HG02884 (cell line): ENCODE measurements at regions not wholly inside any gene's neighbourhood (a gene's known extent, or its start where the extent isn't known, plus 50 kb on each side); places are given as distances from the start of the nearest gene placed in this dataset.
A peak's percentile ranks its signal among the peaks of the same experiment; 100 is the strongest.
"Not testable (repeated sequence)": the region's sequence is repeated elsewhere in the genome, so short reads cannot be mapped to it uniquely, and the experiment has no call there.

Experiments used
- ATAC-seq: cut with Tn5 transposase; IDR thresholded peaks from one replicate; pipeline ENCODE4 v1.9.1; 2021; ENCODE audit warnings: mild to moderate bottlenecking, moderate library complexity; ENCODE audit not compliant: unreplicated experiment

DNA sequence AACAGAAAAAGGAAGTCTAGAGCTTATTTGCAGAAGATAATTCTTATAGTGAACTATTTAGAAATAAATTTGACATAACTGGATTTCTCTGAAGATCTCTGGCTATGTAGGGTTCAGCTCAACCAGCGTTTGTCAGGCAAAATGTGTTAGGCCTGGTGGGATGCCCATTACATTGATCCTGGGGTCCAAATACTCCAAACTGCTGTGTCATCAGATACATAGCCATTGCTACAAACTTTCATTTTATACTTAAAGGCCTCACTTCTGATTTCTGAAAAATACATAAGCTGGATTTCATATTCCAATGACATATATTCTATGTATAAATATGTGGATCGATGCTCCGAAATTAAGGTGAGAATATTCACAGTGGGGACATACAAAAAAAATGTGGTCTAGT lies 1958.9 kb upstream of the TENM3 start:
- ATAC-seq = no peak

GRCh38 chr4:180285796-180286195 lies 1957.4 kb upstream of the TENM3 start:
- peak; percentile 62 for ATAC-seq

DNA sequence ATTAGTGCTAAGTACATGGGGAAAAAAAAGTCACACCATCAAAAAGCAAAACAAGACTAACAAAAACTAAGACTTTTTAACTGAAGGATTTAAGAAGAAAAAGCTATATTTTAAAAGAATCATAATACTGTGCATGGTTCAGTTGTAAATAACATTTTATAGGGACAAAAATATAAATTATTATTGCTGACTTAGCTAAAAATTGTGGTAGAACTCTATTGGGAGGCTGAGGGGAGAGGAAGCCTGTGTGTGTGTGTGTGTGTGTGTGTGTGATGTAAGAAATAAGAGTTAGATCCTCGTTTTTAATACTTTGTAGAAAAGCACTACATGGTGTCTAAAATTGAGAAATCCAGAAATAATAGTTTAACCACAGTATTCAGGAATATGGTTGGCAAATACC lies 1950.9 kb upstream of the TENM3 start:
- no peak for ATAC-seq

DNA sequence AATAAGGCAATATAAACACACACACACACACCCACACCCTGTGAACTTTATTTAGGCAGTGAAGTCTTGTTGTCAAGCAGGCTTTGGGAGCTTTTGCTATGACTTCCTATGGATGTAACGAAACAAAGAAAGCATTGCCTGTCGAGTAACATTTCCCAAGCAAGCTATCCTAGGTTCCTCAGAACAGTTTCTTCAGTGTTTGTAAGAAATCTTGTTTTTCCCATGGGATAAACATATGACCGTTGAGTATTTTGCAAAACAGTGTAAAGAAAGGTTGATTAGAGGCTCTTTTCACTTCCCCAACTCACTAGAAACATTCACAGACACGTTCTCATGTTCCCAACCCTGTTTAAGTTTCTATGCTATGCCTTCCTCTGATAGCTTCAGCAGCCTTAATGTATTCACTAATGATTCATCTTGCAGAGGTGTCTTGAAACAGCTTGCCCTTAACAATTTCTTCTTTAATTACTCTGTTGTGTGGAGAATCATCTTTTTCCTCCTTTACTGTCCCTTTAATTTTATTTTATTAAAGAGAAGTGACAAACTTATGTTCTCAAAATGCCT lies 1947.1 kb upstream of the TENM3 start:
- no peak for ATAC-seq

- ATAC-seq = no peak
Measured at GRCh38 chr4:180304321-180304720, 1938.9 kb upstream of the TENM3 start.

DNA sequence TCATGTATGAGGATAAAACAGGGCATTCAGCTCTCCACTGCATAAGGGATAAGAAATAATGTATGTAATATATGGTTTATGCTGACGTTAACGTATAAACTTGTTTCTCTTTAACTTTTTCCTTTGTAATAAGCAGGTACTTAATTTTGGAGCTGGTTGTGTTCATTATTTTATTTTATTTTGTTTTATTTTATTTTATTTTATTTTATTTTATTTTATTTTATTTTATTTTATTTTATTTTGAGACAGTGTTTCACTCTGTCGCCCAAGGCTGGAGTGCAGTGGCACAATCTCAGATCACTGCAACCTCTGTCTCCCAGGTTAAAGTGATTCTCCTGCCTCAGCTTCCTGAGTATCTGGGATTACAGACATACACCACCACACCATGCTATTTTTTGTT lies 1932.6 kb upstream of the TENM3 start:
- no peak for ATAC-seq

DNA sequence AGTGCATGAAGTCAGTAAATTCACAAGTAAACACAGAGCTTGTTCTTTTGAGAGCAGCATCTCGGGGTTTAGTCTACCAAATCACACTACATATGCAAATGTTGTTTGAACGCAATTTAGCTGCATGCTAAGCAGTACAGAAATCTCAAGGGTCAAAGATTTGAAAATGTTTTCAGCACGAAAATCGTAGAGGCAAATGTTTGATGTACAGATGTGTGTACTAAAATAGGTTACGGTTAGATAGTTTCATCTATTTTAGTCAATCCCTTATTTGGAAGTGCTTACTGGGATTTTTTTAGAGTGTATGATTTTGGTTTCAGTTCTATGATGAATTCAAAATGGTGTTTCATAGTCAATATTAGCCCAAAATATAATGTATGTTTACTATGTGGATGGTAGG lies 1928.2 kb upstream of the TENM3 start:
- no peak for ATAC-seq

DNA sequence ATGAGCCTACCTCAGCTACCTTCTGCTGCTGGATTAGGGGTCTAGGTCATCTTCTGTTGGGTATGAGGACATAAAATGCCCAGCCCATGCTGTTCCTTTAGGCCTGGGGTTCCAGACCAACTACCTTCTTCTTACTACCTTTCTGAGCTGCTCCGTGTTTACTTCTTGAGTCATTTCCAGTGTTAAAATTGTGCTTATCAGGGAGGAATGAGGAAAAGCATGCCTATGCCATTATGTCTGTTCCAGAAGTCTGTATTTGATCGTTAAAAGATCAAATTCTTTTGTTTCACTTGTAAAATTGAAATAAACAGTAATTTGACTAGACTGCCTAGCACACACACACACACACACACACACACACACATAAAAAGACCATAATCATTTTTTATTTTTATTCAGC lies 1912.7 kb upstream of the TENM3 start:
- no peak for ATAC-seq

DNA sequence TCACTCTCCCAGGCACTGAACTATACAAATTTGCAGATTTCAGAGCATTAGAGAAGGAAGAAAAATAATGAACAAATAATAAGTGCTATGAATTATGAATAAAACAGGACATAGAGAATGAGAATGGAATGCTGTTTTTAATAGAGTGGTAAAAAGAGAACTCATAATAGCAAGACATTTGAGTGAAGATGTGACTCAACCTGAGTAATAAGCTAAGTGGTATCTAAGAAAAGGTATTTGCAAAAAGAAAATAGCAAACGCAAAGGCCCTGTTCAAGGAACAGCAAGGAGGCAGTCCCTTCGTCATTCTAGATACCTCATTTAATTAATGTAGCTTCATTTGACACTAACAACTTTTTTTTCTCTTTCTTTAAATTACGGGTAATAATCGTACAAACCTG lies 1910.0 kb upstream of the TENM3 start:
- no peak for ATAC-seq

DNA sequence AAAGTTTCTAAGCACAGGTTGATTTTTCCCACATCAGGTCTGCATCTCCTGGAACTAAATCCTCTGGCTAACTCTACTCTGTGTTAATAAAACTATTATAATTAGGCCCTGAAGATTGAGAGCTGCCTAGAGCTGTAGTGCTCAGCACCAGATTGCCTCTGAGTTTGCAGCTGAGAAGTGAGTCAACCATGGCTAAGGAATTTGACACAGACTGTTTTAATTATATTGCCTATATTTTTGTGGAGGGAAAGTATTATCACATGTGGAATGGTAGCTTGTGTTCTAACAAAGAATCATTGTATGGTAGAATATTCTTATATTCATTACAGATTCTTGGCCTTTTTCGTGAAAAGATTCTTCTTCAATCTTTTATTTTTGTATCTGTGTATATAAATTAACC lies 1907.6 kb upstream of the TENM3 start:
- ATAC-seq = no peak

- ATAC-seq = no peak
Measured at GRCh38 chr4:180336494-180337090, 1906.6 kb upstream of the TENM3 start.

DNA sequence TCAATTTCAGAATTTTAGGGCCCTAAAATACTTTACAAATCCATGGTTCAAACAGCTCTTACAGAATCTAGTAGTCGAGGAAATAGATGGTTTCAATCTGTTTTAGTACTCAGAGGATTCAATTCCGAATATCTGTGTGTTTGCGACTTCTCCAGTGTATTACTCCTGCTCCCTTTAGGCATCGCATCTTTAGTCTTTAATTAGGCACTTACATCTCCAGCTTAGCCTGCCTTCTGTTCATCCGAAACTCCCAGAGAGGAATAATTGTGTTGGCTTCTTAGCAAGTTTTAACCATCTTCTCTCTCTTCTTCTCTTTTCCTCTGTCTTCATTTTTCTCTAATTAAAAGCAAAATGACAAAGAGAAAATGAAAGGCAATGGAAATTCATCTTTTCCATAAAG lies 1901.3 kb upstream of the TENM3 start:
- ATAC-seq = no peak

DNA sequence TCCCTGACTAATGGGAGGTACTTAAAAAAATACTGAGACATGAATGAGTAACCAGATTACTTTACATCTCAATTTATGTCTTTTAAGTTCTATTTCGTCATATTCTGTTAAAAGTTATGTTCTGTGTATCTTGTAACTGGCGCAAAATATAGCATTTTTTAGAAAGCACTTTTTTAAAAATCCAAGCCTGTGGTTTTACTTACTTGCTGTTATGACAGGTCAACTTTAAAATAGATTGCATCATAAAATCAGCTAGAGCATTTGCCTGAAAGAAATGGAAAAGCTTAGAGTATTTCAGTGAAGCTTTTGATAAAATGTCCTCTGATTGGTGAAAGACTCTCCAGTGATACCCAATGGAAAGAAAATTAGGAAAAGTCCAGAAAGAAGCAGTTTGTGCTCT lies 1892.3 kb upstream of the TENM3 start:
- ATAC-seq = no peak

- no peak for ATAC-seq
Measured at GRCh38 chr4:180356766-180357165, 1886.4 kb upstream of the TENM3 start.

DNA sequence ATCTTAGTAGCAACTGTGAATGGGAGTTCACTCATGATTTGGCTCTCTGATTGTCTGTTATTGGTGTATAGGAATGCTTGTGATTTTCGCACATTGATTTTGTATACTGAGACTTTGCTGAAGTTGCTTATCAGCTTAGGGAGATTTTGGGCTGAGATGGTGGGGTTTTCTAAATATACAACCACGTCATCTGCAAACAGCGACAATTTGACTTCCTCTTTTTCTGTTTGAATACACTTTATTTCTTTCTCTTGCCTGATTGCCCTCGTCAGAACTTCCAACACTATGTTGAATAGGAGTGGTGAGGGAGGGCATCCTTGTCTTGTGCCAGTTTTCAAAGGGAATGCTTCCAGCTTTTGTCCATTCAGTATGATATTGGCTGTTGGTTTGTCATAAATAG lies 1883.1 kb upstream of the TENM3 start:
- ATAC-seq = not testable (repeated sequence)

GRCh38 chr4:180363815-180364214 lies 1879.4 kb upstream of the TENM3 start:
- no peak for ATAC-seq

DNA sequence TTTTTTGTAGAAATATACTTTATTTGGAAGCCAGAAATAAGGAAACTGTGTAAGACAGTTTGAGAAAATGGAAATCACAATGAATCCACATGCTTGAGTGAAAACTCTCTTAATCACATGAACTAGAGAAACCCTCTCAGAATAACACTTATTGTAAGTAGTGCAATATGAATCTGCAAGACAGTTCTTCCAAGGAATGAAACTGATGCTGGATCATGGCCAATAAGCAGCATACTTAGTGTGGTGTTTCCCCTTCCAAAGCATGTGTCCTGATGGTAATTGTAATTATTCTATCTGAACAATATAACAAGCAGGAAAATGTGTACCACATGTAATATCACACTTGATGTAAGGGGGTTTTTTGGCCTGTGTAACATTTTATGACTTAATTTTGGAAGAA lies 1870.5 kb upstream of the TENM3 start:
- no peak for ATAC-seq

DNA sequence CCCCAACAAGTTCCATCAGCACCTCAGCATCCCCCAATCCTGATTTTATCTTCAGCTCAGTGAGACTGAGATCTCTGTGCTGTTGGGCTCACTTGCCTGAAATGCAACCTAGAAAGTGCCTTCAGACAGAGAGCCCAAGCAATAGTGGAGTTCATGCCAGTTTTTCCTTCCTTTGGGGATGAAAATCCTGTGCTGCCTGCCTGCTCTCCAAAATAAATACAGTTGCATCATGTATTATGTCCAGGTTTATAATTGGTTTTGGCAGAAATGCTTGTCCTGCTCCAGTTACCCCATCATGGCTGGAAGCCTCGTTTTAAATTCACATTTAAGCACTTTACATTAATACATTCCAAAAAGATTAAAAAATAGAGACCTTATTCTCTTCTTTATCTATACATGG lies 1865.5 kb upstream of the TENM3 start:
- ATAC-seq = no peak

DNA sequence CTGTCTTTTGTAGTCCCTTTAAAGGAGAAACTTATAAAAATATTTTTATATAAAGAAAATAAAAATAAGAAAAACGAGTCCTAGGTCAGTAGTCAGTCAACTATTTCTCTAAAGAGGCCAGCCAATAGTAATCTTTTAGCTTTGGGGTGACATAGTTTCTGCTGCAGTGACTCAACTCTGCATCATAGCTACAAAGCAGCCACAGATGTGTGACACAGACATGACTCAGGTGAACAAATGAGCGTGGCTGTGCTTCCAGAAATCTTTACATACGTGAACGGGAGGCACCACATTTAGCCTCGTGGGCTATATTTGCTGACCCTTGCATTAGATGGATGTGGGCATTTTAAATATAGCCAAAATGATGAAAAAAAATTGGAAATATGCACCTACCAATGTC lies 1862.5 kb upstream of the TENM3 start:
- ATAC-seq = no peak

DNA sequence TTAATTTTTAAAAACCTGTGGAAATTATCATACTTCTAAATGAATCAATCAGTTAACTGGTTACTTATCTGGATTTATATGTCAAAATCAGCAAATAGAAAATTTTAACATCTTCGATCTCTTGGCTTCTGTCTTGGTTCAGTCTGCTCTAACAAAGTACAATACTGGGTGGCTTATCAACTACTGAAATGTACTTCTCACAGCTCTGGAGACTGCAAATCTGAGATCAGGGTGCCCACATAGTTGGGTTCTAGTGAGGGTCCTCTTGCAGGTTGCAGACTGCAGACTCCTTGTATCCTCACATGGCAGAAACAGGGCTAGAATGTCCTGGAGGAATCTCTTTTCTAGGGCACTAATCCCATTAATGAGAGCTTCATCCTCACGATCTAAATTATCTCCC lies 1851.6 kb upstream of the TENM3 start:
- no peak for ATAC-seq

DNA sequence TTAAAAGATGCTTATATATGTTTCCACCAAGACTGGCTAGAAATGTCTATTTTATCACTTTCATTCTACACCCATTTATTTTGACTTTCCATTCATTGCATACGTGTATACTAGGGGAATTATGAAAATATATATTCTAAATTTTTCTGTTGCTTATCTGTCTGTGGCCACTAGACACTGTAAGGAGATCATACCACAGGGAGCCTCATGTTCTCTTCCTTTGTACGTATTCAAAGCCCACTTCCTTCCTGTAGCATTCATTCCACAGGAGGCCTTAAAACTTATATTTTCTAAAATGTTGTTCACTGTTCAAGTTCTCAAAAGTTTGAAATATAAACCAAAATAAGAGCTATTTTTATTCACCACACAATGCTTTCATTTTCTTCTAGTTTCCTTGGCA lies 1848.9 kb upstream of the TENM3 start:
- no peak for ATAC-seq

- ATAC-seq = no peak
Measured at GRCh38 chr4:180394730-180395129, 1848.5 kb upstream of the TENM3 start.

DNA sequence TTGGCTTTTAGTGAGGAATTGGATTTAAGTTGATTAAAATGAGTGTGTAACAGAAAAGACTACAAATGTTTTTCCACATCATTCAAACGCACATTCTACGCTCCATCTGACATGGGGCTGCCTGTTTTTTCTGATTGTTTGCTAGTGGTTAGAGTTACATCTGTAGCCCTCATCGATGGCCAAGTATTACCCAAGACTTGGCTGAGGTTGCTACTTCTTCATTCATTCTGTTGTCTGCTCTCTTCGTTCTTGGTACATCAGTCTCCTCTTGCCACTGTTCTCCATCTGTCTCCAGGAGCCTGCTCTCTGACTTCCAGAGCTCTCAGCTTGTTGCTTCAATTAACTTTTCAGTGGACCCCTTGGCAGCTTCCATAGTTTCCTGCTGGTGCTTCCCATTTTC lies 1844.6 kb upstream of the TENM3 start:
- ATAC-seq = no peak
